NT2/D1 (cell line): ENCODE measurements at regions not wholly inside any gene's neighbourhood (a gene's known extent, or its start where the extent isn't known, plus 50 kb on each side); places are given as distances from the start of the nearest gene placed in this dataset.
"Not testable (repeated sequence)": the region's sequence is repeated elsewhere in the genome, so short reads cannot be mapped to it uniquely, and the experiment has no call there.

Experiments used
- SUZ12 ChIP-seq: IDR thresholded peaks from 2 replicates; pipeline ENCODE4 v1.6.1; 2011; ENCODE audit not compliant: insufficient read length, insufficient read depth; ENCODE audit errors: extremely low read depth
- ZNF274 ChIP-seq: IDR thresholded peaks from 2 replicates; pipeline ENCODE4 v1.6.1; 2011; ENCODE audit warnings: mild to moderate bottlenecking, low read depth, low read length

- not testable (repeated sequence) for TF ChIP-seq SUZ12, ZNF274
These were observed 2819.7 kb downstream of the RPIA start for GRCh38 chr2:91511166-91511565.
